Gastrocnemius medialis (tissue), 4 donors: ENCODE measurements at regions not wholly inside any gene's neighbourhood (a gene's known extent, or its start where the extent isn't known, plus 50 kb on each side); places are given as distances from the start of the nearest gene placed in this dataset.

Experiments used
- ATAC-seq, 2 donors: fragments of 150-250 bp; one replicate each; pipeline ENCODE4 v1.9.1; 2016
- DNase-seq, 2 donors: peaks; one replicate each; pipeline ENCODE4 v3.0.0-alpha.2; 2019
- H3K27ac ChIP-seq, 4 donors: fragments of 200-600 bp; sonication (generic); 1 replicate in 1 of 4; 2 replicates in 3 of 4; pipeline ENCODE4 v1.5.1; 2016 to 2018; ENCODE audit warnings: mild to moderate bottlenecking in 2 of 4, moderate library complexity in 1 of 4
- H3K27me3 ChIP-seq, 3 donors: fragments of 200-600 bp; sonication (generic) in 2 of 3; 1 replicate in 1 of 3; 2 replicates in 2 of 3; pipeline versions ENCODE4 v1.5.1 to v1.6.0; 2016 to 2019; ENCODE audit warnings: mild to moderate bottlenecking in 1 of 3, moderate library complexity in 1 of 3
- H3K36me3 ChIP-seq, 2 donors: fragments of 200-600 bp; sonication (generic) in 1 of 2; one replicate each; pipeline ENCODE4 v1.5.1; 2017 to 2018
- H3K4me1 ChIP-seq, 2 donors: fragments of 200-600 bp; sonication (generic) in 1 of 2; one replicate each; pipeline ENCODE4 v1.5.1; 2016 to 2017; ENCODE audit warnings: mild to moderate bottlenecking in 2 of 2
- H3K4me3 ChIP-seq, 4 donors: fragments of 200-600 bp; sonication (generic) in 3 of 4; 1 replicate in 1 of 4; 2 replicates in 3 of 4; pipeline ENCODE4 v1.5.1; 2016 to 2019; ENCODE audit warnings: mild to moderate bottlenecking in 2 of 4
- H3K9me3 ChIP-seq, 3 donors: fragments of 200-600 bp; sonication (generic) in 2 of 3; 1 replicate in 1 of 3; 2 replicates in 2 of 3; pipeline ENCODE4 v1.5.1; 2016 to 2019
- CTCF ChIP-seq, 5 experiments: fragments of 450-650 bp in 3 of 5; fragments of 200-600 bp in 2 of 5; sonication (generic) in 2 of 5; IDR thresholded peaks in 4 of 5; conservative IDR thresholded peaks in 1 of 5; 1 replicate in 4 of 5; 2 replicates in 1 of 5; pipeline ENCODE4 v1.5.1; 2016 to 2019; ENCODE audit warnings: antibody characterized with exemption in 5 of 5, mild to moderate bottlenecking in 3 of 5, moderate library complexity in 3 of 5
- POLR2A ChIP-seq, 2 donors: fragments of 450-650 bp; IDR thresholded peaks; one replicate each; pipeline ENCODE4 v1.6.1; 2017; ENCODE audit warnings: antibody characterized with exemption in 2 of 2, mild to moderate bottlenecking in 2 of 2, moderate library complexity in 2 of 2
- in situ Hi-C, 4 donors: fragments of 200-750 bp; cut with MboI; loops; one replicate each; pipeline versions ENCODE4 v1.15.0 to v1.8.0; 2017; ENCODE audit warnings: low sequenced_read_pairs in 4 of 4
- intact Hi-C: fragments of 100-400 bp; cut with DNase I; formaldehyde crosslinking; loops from one replicate; pipeline ENCODE4 v1.15.1; 2023; ENCODE audit warnings: low total_unique reads

- Histone ChIP-seq H3K27me3 (no peaks in the 10 kb centered on the region), H3K9me3 (no peaks in the 10 kb centered on the region), H3K36me3 (no peaks in the 10 kb centered on the region), H3K27ac (no peak overlapping the region), H3K4me3 (no peak overlapping the region), H3K4me1 (no peaks in the 10 kb centered on the region)
- intact Hi-C loops, result no loop called here
- ATAC-seq (no peak), DNase-seq (no peak)
- in situ Hi-C loops, result loop anchor here in 2 of 4 donors (25.0 kb wide), 2 partner anchors 188 to 363 kb away; partner anchors contain the start of gene IL12A (in 1 of the 2)
- no peak for TF ChIP-seq POLR2A (IDR thresholded peaks at IDR 0.05)
These were observed 364.0 kb upstream of the IL12A start for GRCh38 chr3:159624616-159625015.

- intact Hi-C loops (no loop called here), in situ Hi-C loops (no loop called here)
- Histone ChIP-seq H3K36me3 (no peaks in the 10 kb centered on the region), H3K27me3 (no peaks in the 10 kb centered on the region), H3K27ac (no peak overlapping the region), H3K9me3 (no peaks in the 10 kb centered on the region), H3K4me1 (no peaks in the 10 kb centered on the region), H3K4me3 (no peak overlapping the region)
- DNase-seq (no peak), ATAC-seq (no peak)
- no peak for TF ChIP-seq POLR2A (IDR thresholded peaks at IDR 0.05)
- TF ChIP-seq CTCF (IDR thresholded peaks at IDR 0.05 in 4 of 5, conservative IDR thresholded peaks at IDR 0.05 in 1 of 5), result no peak
These were observed 363.0 kb upstream of the IL12A start for GRCh38 chr3:159625594-159625993.

- Histone ChIP-seq H3K27me3 (no peaks in the 10 kb centered on the region), H3K4me1 (no peaks in the 10 kb centered on the region), H3K4me3 (no peak overlapping the region), H3K9me3 (no peaks in the 10 kb centered on the region), H3K36me3 (no peaks in the 10 kb centered on the region), H3K27ac (no peak overlapping the region)
- in situ Hi-C loops, result no loop called here
- ATAC-seq (no peak), DNase-seq (no peak)
- no peak for TF ChIP-seq CTCF (IDR thresholded peaks at IDR 0.05 in 4 of 5, conservative IDR thresholded peaks at IDR 0.05 in 1 of 5)
- TF ChIP-seq POLR2A (IDR thresholded peaks at IDR 0.05), result no peak
- intact Hi-C loops, result no loop called here
These were observed 362.0 kb upstream of the IL12A start for GRCh38 chr3:159626598-159626997.

GRCh38 chr3:159627229-159627628 lies 361.4 kb upstream of the IL12A start:
- Histone ChIP-seq H3K27ac (no peak overlapping the region), H3K36me3 (no peaks in the 10 kb centered on the region), H3K9me3 (no peaks in the 10 kb centered on the region), H3K27me3 (no peaks in the 10 kb centered on the region), H3K4me1 (no peaks in the 10 kb centered on the region), H3K4me3 (no peak overlapping the region)
- no peak for DNase-seq
- no peak for ATAC-seq
- TF ChIP-seq CTCF (IDR thresholded peaks at IDR 0.05 in 4 of 5, conservative IDR thresholded peaks at IDR 0.05 in 1 of 5) (no peak), POLR2A (IDR thresholded peaks at IDR 0.05) (no peak)
- in situ Hi-C loops, result no loop called here
- intact Hi-C loops, result no loop called here

GRCh38 chr3:159627634-159628033 lies 361.0 kb upstream of the IL12A start:
- H3K36me3 ChIP-seq, result no peaks in the 10 kb centered on the region
- DNase-seq (no peak), ATAC-seq (no peak)
- H3K27ac ChIP-seq, result no peak overlapping the region
- intact Hi-C loops, result no loop called here
- H3K9me3 ChIP-seq, result no peaks in the 10 kb centered on the region
- H3K27me3 ChIP-seq, result no peaks in the 10 kb centered on the region
- TF ChIP-seq CTCF (IDR thresholded peaks at IDR 0.05 in 4 of 5, conservative IDR thresholded peaks at IDR 0.05 in 1 of 5) (no peak), POLR2A (IDR thresholded peaks at IDR 0.05) (no peak)
- no peak overlapping the region for H3K4me3 ChIP-seq
- in situ Hi-C loops, result no loop called here
- no peaks in the 10 kb centered on the region for H3K4me1 ChIP-seq
